SU-DHL-6 (cell line): ENCODE measurements at regions not wholly inside any gene's neighbourhood (a gene's known extent, or its start where the extent isn't known, plus 50 kb on each side); places are given as distances from the start of the nearest gene placed in this dataset.

Experiments used
- H2AFZ ChIP-seq: fragments of 200-600 bp; sonication (generic); 2 replicates; pipeline ENCODE4 v1.6.1; 2014; ENCODE audit warnings: low read depth, mild to moderate bottlenecking, moderate library complexity, mixed read lengths, antibody characterized with exemption, low read length; ENCODE audit not compliant: severe bottlenecking
- H3F3A ChIP-seq: fragments of 200-600 bp; shearing (Covaris generic); 2 replicates; pipeline ENCODE4 v1.6.0; 2016; ENCODE audit warnings: antibody characterized with exemption, mild to moderate bottlenecking; ENCODE audit not compliant: insufficient read depth
- H3K27ac ChIP-seq: fragments of 200-600 bp; sonication (generic); 2 replicates; pipeline ENCODE4 v1.5.1; 2016; ENCODE audit warnings: low read depth, mild to moderate bottlenecking, low read length, moderate library complexity, mixed read lengths
- H3K27me3 ChIP-seq: fragments of 200-600 bp; sonication (generic), shearing (Covaris generic); 2 replicates; pipeline ENCODE4 v1.6.0; 2014; ENCODE audit warnings: mild to moderate bottlenecking, low read length
- H3K36me3 ChIP-seq: fragments of 200-600 bp; sonication (generic); 2 replicates; pipeline ENCODE4 v1.6.1; 2014; ENCODE audit warnings: mild to moderate bottlenecking, low read length, mixed read lengths
- H3K4me2 ChIP-seq: fragments of 300-600, 200-600 bp; shearing (Covaris generic), sonication (generic); 2 replicates; pipeline ENCODE4 v1.6.0; 2014; ENCODE audit warnings: low read length, low read depth, mild to moderate bottlenecking; ENCODE audit not compliant: poor library complexity, severe bottlenecking
- H3K4me3 ChIP-seq: fragments of 200-600 bp; sonication (generic); 2 replicates; pipeline ENCODE4 v1.5.1; 2014; ENCODE audit warnings: antibody characterized with exemption, low read length, mild to moderate bottlenecking, mixed read lengths; ENCODE audit not compliant: insufficient read depth, poor library complexity, severe bottlenecking
- H3K79me2 ChIP-seq: fragments of 200-600 bp; sonication (generic); 2 replicates; pipeline ENCODE4 v1.6.1; 2014; ENCODE audit warnings: mild to moderate bottlenecking, low read length, moderate library complexity; ENCODE audit not compliant: insufficient read depth
- H3K9ac ChIP-seq: fragments of 200-600 bp; sonication (generic); 2 replicates; pipeline ENCODE4 v1.7.0; 2014; ENCODE audit warnings: mild to moderate bottlenecking, low read length
- H3K9me2 ChIP-seq: fragments of 200-600 bp; sonication (generic); replicated peaks from 2 replicates; pipeline ENCODE4 v1.6.1; 2014; ENCODE audit warnings: low read length; ENCODE audit not compliant: insufficient read depth
- H3K9me3 ChIP-seq: fragments of 200-600 bp; sonication (generic); 2 replicates; pipeline ENCODE4 v1.6.1; 2014; ENCODE audit warnings: low read length, mixed read lengths; ENCODE audit not compliant: insufficient read depth
- H4K20me1 ChIP-seq: fragments of 200-600 bp; sonication (generic); 2 replicates; pipeline ENCODE4 v1.6.1; 2014; ENCODE audit warnings: low read depth, mild to moderate bottlenecking, antibody characterized with exemption, low read length, moderate library complexity, mixed read lengths
- EZH2phosphoT487 ChIP-seq: fragments of 200-600 bp; sonication (generic), shearing (Covaris generic); conservative IDR thresholded peaks from 2 replicates; pipeline ENCODE4 v1.6.1; 2018; ENCODE audit warnings: mild to moderate bottlenecking, antibody characterized with exemption, low read length, moderate library complexity, mixed read lengths
- TF ChIP-seq, protein P1 (sequence below): fragments of 200-600 bp; sonication (generic); IDR thresholded peaks from one replicate; pipeline ENCODE4 v1.5.1; 2017; ENCODE audit warnings: antibody characterized with exemption, mild to moderate bottlenecking, low read length, moderate library complexity; ENCODE audit not compliant: insufficient read depth, poor library complexity, severe bottlenecking

DNA sequence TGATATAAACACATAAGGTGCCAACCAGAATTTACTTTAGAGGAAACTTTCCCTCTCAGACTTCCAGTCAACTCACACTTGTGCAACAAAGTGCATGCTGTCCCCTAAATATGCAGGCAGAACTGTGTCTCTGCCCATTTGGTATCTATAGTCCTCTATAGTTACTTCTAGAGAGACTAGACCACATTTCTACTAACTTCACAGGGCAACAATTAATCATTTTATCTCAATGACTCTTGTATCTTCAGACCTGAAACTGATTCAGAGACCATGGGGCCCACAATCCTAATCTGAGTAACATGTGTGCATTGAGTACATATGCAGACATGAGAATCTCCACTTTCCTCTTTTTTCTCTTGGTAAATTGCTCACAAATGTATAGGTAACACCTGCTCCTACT lies 158.1 kb downstream of the ZNF486 start:
- Histone ChIP-seq H3K4me3 (no peak overlapping the region), H3K79me2 (no peaks in the 10 kb centered on the region), H3K9me2 (no peaks in the 10 kb centered on the region), H3K27me3 (no peaks in the 10 kb centered on the region), H3F3A (no peaks in the 10 kb centered on the region), H3K4me2 (no peak overlapping the region), H4K20me1 (no peaks in the 10 kb centered on the region), H2AFZ (no peak overlapping the region), H3K9me3 (no peaks in the 10 kb centered on the region), H3K9ac (no peak overlapping the region), H3K36me3 (no peaks in the 10 kb centered on the region), H3K27ac (no peak overlapping the region)
- no peak for TF ChIP-seq EZH2phosphoT487
- TF ChIP-seq, protein P1, sequence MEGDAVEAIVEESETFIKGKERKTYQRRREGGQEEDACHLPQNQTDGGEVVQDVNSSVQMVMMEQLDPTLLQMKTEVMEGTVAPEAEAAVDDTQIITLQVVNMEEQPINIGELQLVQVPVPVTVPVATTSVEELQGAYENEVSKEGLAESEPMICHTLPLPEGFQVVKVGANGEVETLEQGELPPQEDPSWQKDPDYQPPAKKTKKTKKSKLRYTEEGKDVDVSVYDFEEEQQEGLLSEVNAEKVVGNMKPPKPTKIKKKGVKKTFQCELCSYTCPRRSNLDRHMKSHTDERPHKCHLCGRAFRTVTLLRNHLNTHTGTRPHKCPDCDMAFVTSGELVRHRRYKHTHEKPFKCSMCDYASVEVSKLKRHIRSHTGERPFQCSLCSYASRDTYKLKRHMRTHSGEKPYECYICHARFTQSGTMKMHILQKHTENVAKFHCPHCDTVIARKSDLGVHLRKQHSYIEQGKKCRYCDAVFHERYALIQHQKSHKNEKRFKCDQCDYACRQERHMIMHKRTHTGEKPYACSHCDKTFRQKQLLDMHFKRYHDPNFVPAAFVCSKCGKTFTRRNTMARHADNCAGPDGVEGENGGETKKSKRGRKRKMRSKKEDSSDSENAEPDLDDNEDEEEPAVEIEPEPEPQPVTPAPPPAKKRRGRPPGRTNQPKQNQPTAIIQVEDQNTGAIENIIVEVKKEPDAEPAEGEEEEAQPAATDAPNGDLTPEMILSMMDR: no peak

GRCh38 chr19:20321139-20321763 lies 154.2 kb downstream of the ZNF486 start:
- no peaks in the 10 kb centered on the region for H3K9me3 ChIP-seq
- H3K9me2 ChIP-seq: no peaks in the 10 kb centered on the region
- TF ChIP-seq EZH2phosphoT487: no peak
- TF ChIP-seq, protein P1: no peak
- H3K27ac ChIP-seq: no peak overlapping the region
- H2AFZ ChIP-seq: no peak overlapping the region
- no peaks in the 10 kb centered on the region for H3K79me2 ChIP-seq
- no peak overlapping the region for H3K9ac ChIP-seq
- no peaks in the 10 kb centered on the region for H4K20me1 ChIP-seq
- no peaks in the 10 kb centered on the region for H3K27me3 ChIP-seq
- H3K36me3 ChIP-seq: no peaks in the 10 kb centered on the region
- H3K4me2 ChIP-seq: no peak overlapping the region
- no peaks in the 10 kb centered on the region for H3F3A ChIP-seq
- no peak overlapping the region for H3K4me3 ChIP-seq

- no peaks in the 10 kb centered on the region for H3K9me3 ChIP-seq
- H3K9ac ChIP-seq: no peak overlapping the region
- TF ChIP-seq, protein P1: no peak
- TF ChIP-seq EZH2phosphoT487: no peak
Measured at GRCh38 chr19:20320191-20320590, 153.2 kb downstream of the ZNF486 start.

More at GRCh38 chr19:20320191-20320590, 153.2 kb downstream of the ZNF486 start:
- Histone ChIP-seq H3K4me3 (no peak overlapping the region), H3K4me2 (no peak overlapping the region), H3K36me3 (no peaks in the 10 kb centered on the region), H3F3A (no peaks in the 10 kb centered on the region), H3K9me2 (no peaks in the 10 kb centered on the region), H3K27ac (no peak overlapping the region), H3K27me3 (no peaks in the 10 kb centered on the region), H4K20me1 (no peaks in the 10 kb centered on the region), H3K79me2 (no peaks in the 10 kb centered on the region), H2AFZ (no peak overlapping the region)
